Cardiac fibroblast (primary cell): ENCODE measurements at regions not wholly inside any gene's neighbourhood (a gene's known extent, or its start where the extent isn't known, plus 50 kb on each side); places are given as distances from the start of the nearest gene placed in this dataset.

ENCODE experiments used
- DNase-seq, 2 donors: peaks; one replicate each; pipeline versions ENCODE4 v3.0.0 to v3.0.0-alpha.2; 2010; ENCODE audit warnings: low read depth in 2 of 2
- H3K4me3 ChIP-seq, 2 donors: replicated peaks in 1 of 2; 1 replicate in 1 of 2; 2 replicates in 1 of 2; pipeline ENCODE4 v1.5.1; 2011; ENCODE audit warnings: low read depth in 2 of 2, low read length in 2 of 2, mild to moderate bottlenecking in 2 of 2, moderate library complexity in 1 of 2
- CTCF ChIP-seq: IDR thresholded peaks from one replicate; pipeline ENCODE4 v1.5.1; 2011; ENCODE audit warnings: low read depth, mild to moderate bottlenecking, low read length, inconsistent platforms

GRCh38 chr7:142604671-142605070, 144.6 kb upstream of the PRSS1 start:
- no peak overlapping the region for H3K4me3 ChIP-seq
- no peak for TF ChIP-seq CTCF
- DNase-seq, result no peak

- no peak overlapping the region for H3K4me3 ChIP-seq
- peak; percentile 90 for TF ChIP-seq CTCF
- peak; percentile 79 to 80 for DNase-seq
These were observed 145.3 kb upstream of the PRSS1 start for GRCh38 chr7:142603870-142604448.

- H3K4me3 ChIP-seq, result no peak overlapping the region
- TF ChIP-seq CTCF, result no peak
- peak in 1 of 2 donors; percentile 62 for DNase-seq
These were observed 146.5 kb upstream of the PRSS1 start for GRCh38 chr7:142602756-142603155.

DNA sequence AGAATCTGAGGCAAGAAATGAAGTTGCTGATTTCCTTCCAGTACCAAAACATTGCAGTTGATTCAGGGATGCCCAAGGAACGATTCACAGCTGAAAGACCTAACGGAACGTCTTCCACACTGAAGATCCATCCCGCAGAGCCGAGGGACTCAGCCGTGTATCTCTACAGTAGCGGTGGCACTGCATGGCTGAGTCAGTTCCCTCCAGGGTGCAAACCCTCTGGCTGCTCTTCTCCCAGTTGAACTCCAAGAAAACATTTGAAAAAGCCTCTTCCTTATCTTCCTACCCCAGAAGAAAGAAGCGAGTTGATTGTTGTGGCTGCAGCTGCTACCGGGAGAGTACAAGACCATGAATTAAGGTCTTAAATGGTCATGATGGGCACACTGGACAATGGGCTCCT, 147.1 kb upstream of the PRSS1 start:
- peak in 1 of 2 donors; percentile 24 for DNase-seq
- H3K4me3 ChIP-seq, result no peak overlapping the region
- TF ChIP-seq CTCF, result no peak

GRCh38 chr7:142598297-142598696, 151.0 kb upstream of the PRSS1 start:
- TF ChIP-seq CTCF, result no peak
- DNase-seq, result no peak
- H3K4me3 ChIP-seq, result no peak overlapping the region

DNA sequence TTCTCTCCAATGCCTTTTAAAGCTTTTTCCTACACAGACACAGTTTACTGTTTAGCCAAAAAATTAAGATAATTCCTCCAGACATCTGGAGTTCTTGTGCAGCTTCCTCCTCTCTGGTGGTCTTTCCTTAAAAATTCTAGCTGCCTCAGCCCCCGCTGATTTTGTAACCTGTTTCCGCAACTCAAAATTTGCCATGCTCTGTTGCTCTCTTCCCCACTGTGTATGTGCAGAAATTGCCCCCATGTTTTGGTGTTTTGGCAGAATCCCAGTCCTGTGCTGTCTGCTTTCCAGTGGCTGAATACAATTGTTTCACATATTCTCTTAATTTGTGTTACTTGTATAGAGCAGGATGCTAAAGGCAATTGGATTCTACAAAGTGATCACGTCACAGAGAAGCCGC, 151.7 kb upstream of the PRSS1 start:
- DNase-seq, result no peak
- no peak overlapping the region for H3K4me3 ChIP-seq
- no peak for TF ChIP-seq CTCF

DNA sequence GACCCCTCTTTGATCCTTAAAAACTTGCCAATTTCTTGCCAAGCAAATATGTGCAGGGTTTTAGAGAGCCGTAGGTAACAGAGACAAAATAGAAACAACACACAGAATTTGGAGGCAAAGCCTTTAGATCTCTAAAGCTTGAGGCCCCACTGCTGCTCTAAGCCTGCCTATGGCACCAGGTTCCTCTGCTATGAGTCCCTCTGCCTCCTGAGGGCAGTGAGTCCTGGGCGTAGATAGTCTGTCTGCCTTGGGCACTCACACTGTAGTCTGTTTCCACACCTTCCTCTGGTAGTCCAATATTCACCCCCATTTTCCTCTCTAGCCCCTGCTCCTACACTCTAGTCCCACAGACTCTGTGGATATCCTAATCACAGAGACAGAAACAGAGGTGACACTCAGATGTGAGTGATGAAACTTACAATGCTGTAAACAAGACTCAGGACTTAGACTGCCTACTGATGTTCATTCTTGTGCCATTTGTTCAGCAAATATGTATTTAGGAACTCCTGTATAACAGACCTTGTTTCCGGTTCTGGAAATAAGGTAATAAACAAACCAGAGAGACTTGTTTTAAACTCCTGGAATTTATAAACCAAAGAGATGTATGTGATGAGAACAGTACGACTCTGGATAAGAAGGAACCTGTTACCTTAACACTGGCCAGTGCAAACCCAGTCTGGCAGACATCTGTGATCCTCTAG, 153.3 kb upstream of the PRSS1 start:
- no peak overlapping the region for H3K4me3 ChIP-seq
- DNase-seq, result no peak
- no peak for TF ChIP-seq CTCF
